ENCODE measurements at regions not wholly inside any gene's neighbourhood (a gene's known extent, or its start where the extent isn't known, plus 50 kb on each side); places are given as distances from the start of the nearest gene placed in this dataset.

DNA sequence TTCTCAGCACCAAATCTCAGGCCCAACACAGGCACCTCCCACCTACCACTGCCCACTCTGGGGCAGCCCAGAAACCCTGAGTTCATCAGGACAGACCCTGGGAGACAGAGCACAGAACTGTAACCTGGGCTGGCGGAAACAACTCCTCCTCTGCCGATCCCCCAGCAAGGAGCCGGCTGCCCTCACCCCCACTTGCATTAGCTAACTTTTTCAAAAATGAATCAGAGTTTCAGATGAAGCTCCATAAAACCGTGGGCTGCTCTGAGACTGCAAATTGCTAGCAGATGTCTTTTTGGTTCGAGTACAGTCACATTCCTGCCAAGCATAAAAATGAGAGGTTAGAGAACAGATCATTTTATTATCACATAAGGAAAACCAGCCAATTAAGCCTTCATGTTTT, 93.4 kb upstream of the PARD3 start:
- TF ChIP-seq, protein P1, sequence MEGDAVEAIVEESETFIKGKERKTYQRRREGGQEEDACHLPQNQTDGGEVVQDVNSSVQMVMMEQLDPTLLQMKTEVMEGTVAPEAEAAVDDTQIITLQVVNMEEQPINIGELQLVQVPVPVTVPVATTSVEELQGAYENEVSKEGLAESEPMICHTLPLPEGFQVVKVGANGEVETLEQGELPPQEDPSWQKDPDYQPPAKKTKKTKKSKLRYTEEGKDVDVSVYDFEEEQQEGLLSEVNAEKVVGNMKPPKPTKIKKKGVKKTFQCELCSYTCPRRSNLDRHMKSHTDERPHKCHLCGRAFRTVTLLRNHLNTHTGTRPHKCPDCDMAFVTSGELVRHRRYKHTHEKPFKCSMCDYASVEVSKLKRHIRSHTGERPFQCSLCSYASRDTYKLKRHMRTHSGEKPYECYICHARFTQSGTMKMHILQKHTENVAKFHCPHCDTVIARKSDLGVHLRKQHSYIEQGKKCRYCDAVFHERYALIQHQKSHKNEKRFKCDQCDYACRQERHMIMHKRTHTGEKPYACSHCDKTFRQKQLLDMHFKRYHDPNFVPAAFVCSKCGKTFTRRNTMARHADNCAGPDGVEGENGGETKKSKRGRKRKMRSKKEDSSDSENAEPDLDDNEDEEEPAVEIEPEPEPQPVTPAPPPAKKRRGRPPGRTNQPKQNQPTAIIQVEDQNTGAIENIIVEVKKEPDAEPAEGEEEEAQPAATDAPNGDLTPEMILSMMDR (IDR thresholded peaks at IDR 0.05): no peak
- TF ChIP-seq POLR2A (IDR thresholded peaks at IDR 0.05): no peak
